ENCODE measurements at regions not wholly inside any gene's neighbourhood (a gene's known extent, or its start where the extent isn't known, plus 50 kb on each side); places are given as distances from the start of the nearest gene placed in this dataset.

GRCh38 chr13:54658771-54659170 lies 1630.2 kb downstream of the OLFM4 start:
- TF ChIP-seq CTCF (IDR thresholded peaks at IDR 0.05), result no peak
- TF ChIP-seq POLR2A (IDR thresholded peaks at IDR 0.05), result no peak
- no peak for TF ChIP-seq POLR2AphosphoS5 (IDR thresholded peaks at IDR 0.05)
